WTC11 (cell line): ENCODE measurements at regions not wholly inside any gene's neighbourhood (a gene's known extent, or its start where the extent isn't known, plus 50 kb on each side); places are given as distances from the start of the nearest gene placed in this dataset.

Source experiments
- CTCF ChIP-seq: fragments of 200-600 bp; IDR thresholded peaks from 2 replicates; pipeline ENCODE4 v1.8.0; 2022; ENCODE audit warnings: antibody characterized with exemption
- HMGA2 ChIP-seq: fragments of 250-450 bp; sonication (Bioruptor Pico); IDR thresholded peaks from 2 replicates; pipeline ENCODE4 v1.4.0; 2021; ENCODE audit warnings: mild to moderate bottlenecking, moderate library complexity
- JUN ChIP-seq: sonication (generic); formaldehyde crosslinking; IDR thresholded peaks from 2 replicates; pipeline ENCODE4 v1.8.0; 2023; ENCODE audit warnings: mild to moderate bottlenecking, missing genetic modification reagents
- MLX ChIP-seq: sonication (generic); formaldehyde crosslinking; IDR thresholded peaks from 2 replicates; pipeline ENCODE4 v1.8.1; 2023; ENCODE audit warnings: mild to moderate bottlenecking, missing genetic modification reagents, moderate library complexity
- NR1H2 ChIP-seq: sonication (generic); formaldehyde crosslinking; IDR thresholded peaks from 2 replicates; pipeline ENCODE4 v1.9.0; 2021; ENCODE audit warnings: mild to moderate bottlenecking, moderate library complexity, missing genetic modification reagents
- PRDM15 ChIP-seq: sonication (generic); formaldehyde crosslinking; IDR thresholded peaks from 2 replicates; pipeline ENCODE4 v1.8.0; 2022; ENCODE audit warnings: missing genetic modification reagents
- STAT6 ChIP-seq: sonication (generic); formaldehyde crosslinking; conservative IDR thresholded peaks from 2 replicates; pipeline ENCODE4 v1.8.1; 2023; ENCODE audit warnings: mild to moderate bottlenecking, low read depth, missing genetic modification reagents, moderate library complexity
- TCF7 ChIP-seq: sonication (generic); formaldehyde crosslinking; IDR thresholded peaks from 2 replicates; pipeline ENCODE4 v1.8.0; 2022; ENCODE audit warnings: mild to moderate bottlenecking, low read depth, missing genetic modification reagents, moderate library complexity
- TEAD4 ChIP-seq: sonication (generic); formaldehyde crosslinking; IDR thresholded peaks from 2 replicates; pipeline ENCODE4 v1.8.0; 2022; ENCODE audit warnings: mild to moderate bottlenecking, missing genetic modification reagents
- TP53 ChIP-seq: sonication (generic); formaldehyde crosslinking; IDR thresholded peaks from 2 replicates; pipeline ENCODE4 v1.8.1; 2023; ENCODE audit warnings: mild to moderate bottlenecking, missing genetic modification reagents

GRCh38 chr16:72657791-72658190 is 390.1 kb downstream of the ZFHX3 start:
- TF ChIP-seq STAT6 (CRISPR knock-in tag) (no peak), CTCF (no peak), TEAD4 (no peak), JUN (CRISPR knock-in tag) (no peak), PRDM15 (CRISPR knock-in tag) (no peak), TCF7 (CRISPR knock-in tag) (no peak), MLX (no peak), TP53 (CRISPR knock-in tag) (no peak), NR1H2 (no peak), HMGA2 (CRISPR knock-in tag) (no peak)
